Tibial artery (tissue), 4 donors: ENCODE measurements at regions not wholly inside any gene's neighbourhood (a gene's known extent, or its start where the extent isn't known, plus 50 kb on each side); places are given as distances from the start of the nearest gene placed in this dataset.

Experiments used
- DNase-seq, 2 donors: peaks; one replicate each; pipeline ENCODE4 v3.0.0-alpha.2; 2019
- H3K27ac ChIP-seq, 2 donors: fragments of 200-600 bp; sonication (generic) in 1 of 2; 1 replicate in 1 of 2; 2 replicates in 1 of 2; pipeline ENCODE4 v1.5.1; 2018 to 2019; ENCODE audit warnings: mild to moderate bottlenecking in 1 of 2
- H3K27me3 ChIP-seq, 2 donors: fragments of 200-600 bp; sonication (generic) in 1 of 2; one replicate each; pipeline versions ENCODE4 v1.5.1 to v1.6.0; 2016 to 2019
- H3K36me3 ChIP-seq, 3 donors: fragments of 200-600 bp; sonication (generic) in 2 of 3; one replicate each; pipeline ENCODE4 v1.5.1; 2016 to 2019; ENCODE audit warnings: mild to moderate bottlenecking in 2 of 3
- H3K4me1 ChIP-seq, 4 donors: fragments of 200-600 bp; sonication (generic) in 2 of 4; 1 replicate in 3 of 4; 2 replicates in 1 of 4; pipeline ENCODE4 v1.5.1; 2016 to 2019
- H3K4me3 ChIP-seq, 2 donors: fragments of 200-600 bp; sonication (generic) in 1 of 2; 1 replicate in 1 of 2; 2 replicates in 1 of 2; pipeline ENCODE4 v1.5.1; 2018 to 2019; ENCODE audit warnings: mild to moderate bottlenecking in 2 of 2
- H3K9me3 ChIP-seq, 3 donors: fragments of 200-600 bp; sonication (generic) in 1 of 3; one replicate each; pipeline ENCODE4 v1.5.1; 2016 to 2019
- intact Hi-C: fragments of 100-400 bp; cut with DNase I; formaldehyde crosslinking; loops from one replicate; pipeline ENCODE4 v1.15.0; 2023; ENCODE audit warnings: low total_unique reads
- TF ChIP-seq, protein P1 (sequence below), 2 experiments: fragments of 200-600 bp in 1 of 2; fragments of 450-650 bp in 1 of 2; IDR thresholded peaks; one replicate each; pipeline ENCODE4 v1.5.1; 2017 to 2019; ENCODE audit warnings: antibody characterized with exemption in 2 of 2, mild to moderate bottlenecking in 1 of 2, moderate library complexity in 1 of 2

GRCh38 chr4:31918891-31919290, 1198.7 kb downstream of the PCDH7 start:
- Histone ChIP-seq H3K4me1 (no peaks in the 10 kb centered on the region), H3K27me3 (no peaks in the 10 kb centered on the region), H3K9me3 (peaks cover 0 to 2% (median 0%) of the 10 kb centered on the region in 3 donors), H3K4me3 (no peak overlapping the region), H3K27ac (no peak overlapping the region), H3K36me3 (no peaks in the 10 kb centered on the region)
- DNase-seq, result no peak
- intact Hi-C loops, result no loop called here
- TF ChIP-seq, protein P1, sequence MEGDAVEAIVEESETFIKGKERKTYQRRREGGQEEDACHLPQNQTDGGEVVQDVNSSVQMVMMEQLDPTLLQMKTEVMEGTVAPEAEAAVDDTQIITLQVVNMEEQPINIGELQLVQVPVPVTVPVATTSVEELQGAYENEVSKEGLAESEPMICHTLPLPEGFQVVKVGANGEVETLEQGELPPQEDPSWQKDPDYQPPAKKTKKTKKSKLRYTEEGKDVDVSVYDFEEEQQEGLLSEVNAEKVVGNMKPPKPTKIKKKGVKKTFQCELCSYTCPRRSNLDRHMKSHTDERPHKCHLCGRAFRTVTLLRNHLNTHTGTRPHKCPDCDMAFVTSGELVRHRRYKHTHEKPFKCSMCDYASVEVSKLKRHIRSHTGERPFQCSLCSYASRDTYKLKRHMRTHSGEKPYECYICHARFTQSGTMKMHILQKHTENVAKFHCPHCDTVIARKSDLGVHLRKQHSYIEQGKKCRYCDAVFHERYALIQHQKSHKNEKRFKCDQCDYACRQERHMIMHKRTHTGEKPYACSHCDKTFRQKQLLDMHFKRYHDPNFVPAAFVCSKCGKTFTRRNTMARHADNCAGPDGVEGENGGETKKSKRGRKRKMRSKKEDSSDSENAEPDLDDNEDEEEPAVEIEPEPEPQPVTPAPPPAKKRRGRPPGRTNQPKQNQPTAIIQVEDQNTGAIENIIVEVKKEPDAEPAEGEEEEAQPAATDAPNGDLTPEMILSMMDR (IDR thresholded peaks at IDR 0.05), result no peak

DNA sequence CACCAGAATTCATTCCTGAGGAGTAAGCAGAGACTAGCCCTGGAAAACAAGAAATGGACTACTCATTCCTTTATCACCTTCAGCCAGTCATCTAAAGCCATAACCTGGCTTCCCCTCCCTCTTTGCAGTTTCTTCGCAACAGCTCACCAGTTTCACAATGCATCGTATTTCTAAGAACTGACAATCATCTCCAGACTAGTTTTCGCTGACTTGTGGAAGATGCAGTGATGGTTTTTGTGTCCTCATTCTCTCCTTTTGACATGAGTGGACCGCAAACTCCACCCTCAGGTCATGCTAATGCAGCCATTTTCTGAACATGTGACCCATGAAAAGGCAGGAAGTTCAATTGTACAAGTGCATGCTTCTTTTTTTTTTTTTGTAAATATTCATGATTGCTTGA, 1203.5 kb downstream of the PCDH7 start:
- intact Hi-C loops, result no loop called here
- no peak for DNase-seq
- no peaks in the 10 kb centered on the region for H3K36me3 ChIP-seq

GRCh38 chr4:31929676-31930345, 1209.6 kb downstream of the PCDH7 start:
- TF ChIP-seq, protein P1 (IDR thresholded peaks at IDR 0.05), result no peak
- Histone ChIP-seq H3K4me3 (no peak overlapping the region), H3K27ac (no peak overlapping the region), H3K4me1 (no peaks in the 10 kb centered on the region), H3K27me3 (no peaks in the 10 kb centered on the region), H3K9me3 (no peaks in the 10 kb centered on the region), H3K36me3 (no peaks in the 10 kb centered on the region)
- intact Hi-C loops, result no loop called here
- no peak for DNase-seq

More for the DNA sequence above, 1203.5 kb downstream of the PCDH7 start:
- no peaks in the 10 kb centered on the region for H3K9me3 ChIP-seq
- H3K27me3 ChIP-seq, result no peaks in the 10 kb centered on the region
- no peak overlapping the region for H3K4me3 ChIP-seq
- H3K27ac ChIP-seq, result no peak overlapping the region
- TF ChIP-seq, protein P1 (IDR thresholded peaks at IDR 0.05), result no peak
- no peaks in the 10 kb centered on the region for H3K4me1 ChIP-seq

DNA sequence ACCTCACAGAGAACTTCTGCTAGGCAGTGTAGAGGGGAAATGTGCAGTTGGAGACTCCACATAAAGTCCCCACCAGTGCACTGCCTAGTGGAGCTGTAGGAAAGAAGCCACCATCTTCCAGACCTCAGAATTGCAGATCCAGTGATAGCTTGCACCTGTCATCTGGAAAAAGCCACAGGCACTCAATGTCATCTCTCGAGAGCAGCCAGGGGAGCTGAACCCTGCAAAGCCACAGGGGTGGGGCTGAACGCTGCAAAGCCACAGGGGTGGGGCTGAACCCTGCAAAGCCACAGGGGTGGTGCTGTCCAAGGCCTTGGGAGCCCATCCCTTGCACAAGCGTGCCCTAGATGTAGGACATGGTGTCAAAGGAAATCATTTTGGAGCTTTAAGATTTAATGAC, 1226.3 kb downstream of the PCDH7 start:
- Histone ChIP-seq H3K4me3 (no peak overlapping the region), H3K9me3 (no peaks in the 10 kb centered on the region), H3K4me1 (no peaks in the 10 kb centered on the region), H3K36me3 (no peaks in the 10 kb centered on the region), H3K27ac (no peak overlapping the region), H3K27me3 (no peaks in the 10 kb centered on the region)
- no peak for DNase-seq
- TF ChIP-seq, protein P1 (IDR thresholded peaks at IDR 0.05), result no peak
- intact Hi-C loops, result no loop called here

DNA sequence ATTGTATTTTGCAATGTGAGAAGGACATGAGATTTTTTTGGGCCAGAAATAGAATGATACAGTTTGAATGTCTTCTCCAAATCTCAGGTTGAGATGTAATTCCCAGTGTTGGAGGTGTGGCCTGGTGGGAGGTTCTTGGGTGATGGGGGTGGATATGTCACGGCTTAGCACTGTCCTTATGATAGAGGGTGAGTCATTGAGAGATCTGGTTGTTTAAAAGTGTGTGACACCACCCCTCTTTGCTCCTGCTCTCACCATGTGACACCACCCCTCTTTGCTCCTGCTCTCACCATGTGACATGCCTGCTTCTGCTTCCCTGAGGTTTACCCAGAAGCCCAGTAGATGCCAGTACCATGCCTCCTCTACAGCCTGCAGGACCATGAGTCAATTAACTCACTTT, 1226.9 kb downstream of the PCDH7 start:
- TF ChIP-seq, protein P1 (IDR thresholded peaks at IDR 0.05), result no peak
- Histone ChIP-seq H3K4me1 (no peaks in the 10 kb centered on the region), H3K27ac (no peak overlapping the region), H3K36me3 (no peaks in the 10 kb centered on the region), H3K9me3 (no peaks in the 10 kb centered on the region), H3K27me3 (no peaks in the 10 kb centered on the region), H3K4me3 (no peak overlapping the region)
- DNase-seq, result no peak
- intact Hi-C loops, result no loop called here

- no peak for DNase-seq
- no peak overlapping the region for H3K4me3 ChIP-seq
- TF ChIP-seq, protein P1 (IDR thresholded peaks at IDR 0.05), result no peak
- no peak overlapping the region for H3K27ac ChIP-seq
- no peaks in the 10 kb centered on the region for H3K4me1 ChIP-seq
- no peaks in the 10 kb centered on the region for H3K36me3 ChIP-seq
- no peaks in the 10 kb centered on the region for H3K27me3 ChIP-seq
- no peaks in the 10 kb centered on the region for H3K9me3 ChIP-seq
- intact Hi-C loops, result no loop called here
These were observed 1228.9 kb downstream of the PCDH7 start for GRCh38 chr4:31949045-31949444.
